ENCODE measurements at regions not wholly inside any gene's neighbourhood (a gene's known extent, or its start where the extent isn't known, plus 50 kb on each side); places are given as distances from the start of the nearest gene placed in this dataset.

- peaks cover 2 to 6% of the 10 kb centered on the region in 2 donors for H3K9me3 ChIP-seq (ENCODE audit: control insufficient read depth in 2 of 2, insufficient read depth in 1 of 2, low read depth in 1 of 2, low read length in 1 of 2)
- no peak overlapping the region for H3K4me3 ChIP-seq (ENCODE audit: low read depth in 1 of 2, low read length in 2 of 2)
- H3K27me3 ChIP-seq (ENCODE audit: control insufficient read depth in 1 of 2, insufficient read depth in 2 of 2, low read length in 2 of 2): no peaks in the 10 kb centered on the region
- no peaks in the 10 kb centered on the region for H3K36me3 ChIP-seq (ENCODE audit: control insufficient read depth in 2 of 2, insufficient read depth in 2 of 2, low read length in 1 of 2)
- no peak overlapping the region for H3K27ac ChIP-seq (ENCODE audit: low read depth in 2 of 2, low read length in 1 of 2)
- H3K4me1 ChIP-seq (ENCODE audit: control insufficient read depth in 2 of 2, insufficient read depth in 2 of 2, low read length in 1 of 2): no peaks in the 10 kb centered on the region
Measured at GRCh38 chr4:154067786-154068185, 278.9 kb upstream of the SFRP2 start.

- Histone ChIP-seq H3K27me3 (ENCODE audit: control insufficient read depth in 1 of 2, insufficient read depth in 2 of 2, low read length in 2 of 2) (no peaks in the 10 kb centered on the region), H3K4me3 (ENCODE audit: low read depth in 1 of 2, low read length in 2 of 2) (no peak overlapping the region), H3K36me3 (ENCODE audit: control insufficient read depth in 2 of 2, insufficient read depth in 2 of 2, low read length in 1 of 2) (no peaks in the 10 kb centered on the region), H3K27ac (ENCODE audit: low read depth in 2 of 2, low read length in 1 of 2) (no peak overlapping the region), H3K4me1 (ENCODE audit: control insufficient read depth in 2 of 2, insufficient read depth in 2 of 2, low read length in 1 of 2) (no peaks in the 10 kb centered on the region), H3K9me3 (ENCODE audit: control insufficient read depth in 2 of 2, insufficient read depth in 1 of 2, low read depth in 1 of 2, low read length in 1 of 2) (peaks cover 2 to 6% of the 10 kb centered on the region in 2 donors)
Measured at GRCh38 chr4:154065368-154065767, 276.5 kb upstream of the SFRP2 start.

GRCh38 chr4:154064244-154064643 is 275.4 kb upstream of the SFRP2 start:
- Histone ChIP-seq H3K36me3 (ENCODE audit: control insufficient read depth in 2 of 2, insufficient read depth in 2 of 2, low read length in 1 of 2) (no peaks in the 10 kb centered on the region), H3K9me3 (ENCODE audit: control insufficient read depth in 2 of 2, insufficient read depth in 1 of 2, low read depth in 1 of 2, low read length in 1 of 2) (peaks cover 2 to 6% of the 10 kb centered on the region in 2 donors), H3K4me3 (ENCODE audit: low read depth in 1 of 2, low read length in 2 of 2) (no peak overlapping the region), H3K27me3 (ENCODE audit: control insufficient read depth in 1 of 2, insufficient read depth in 2 of 2, low read length in 2 of 2) (no peaks in the 10 kb centered on the region), H3K4me1 (ENCODE audit: control insufficient read depth in 2 of 2, insufficient read depth in 2 of 2, low read length in 1 of 2) (no peaks in the 10 kb centered on the region), H3K27ac (ENCODE audit: low read depth in 2 of 2, low read length in 1 of 2) (no peak overlapping the region)
- 29 to 45% methylated on average over 1 of the region's 1 CpG for WGBS, 2 donors

DNA sequence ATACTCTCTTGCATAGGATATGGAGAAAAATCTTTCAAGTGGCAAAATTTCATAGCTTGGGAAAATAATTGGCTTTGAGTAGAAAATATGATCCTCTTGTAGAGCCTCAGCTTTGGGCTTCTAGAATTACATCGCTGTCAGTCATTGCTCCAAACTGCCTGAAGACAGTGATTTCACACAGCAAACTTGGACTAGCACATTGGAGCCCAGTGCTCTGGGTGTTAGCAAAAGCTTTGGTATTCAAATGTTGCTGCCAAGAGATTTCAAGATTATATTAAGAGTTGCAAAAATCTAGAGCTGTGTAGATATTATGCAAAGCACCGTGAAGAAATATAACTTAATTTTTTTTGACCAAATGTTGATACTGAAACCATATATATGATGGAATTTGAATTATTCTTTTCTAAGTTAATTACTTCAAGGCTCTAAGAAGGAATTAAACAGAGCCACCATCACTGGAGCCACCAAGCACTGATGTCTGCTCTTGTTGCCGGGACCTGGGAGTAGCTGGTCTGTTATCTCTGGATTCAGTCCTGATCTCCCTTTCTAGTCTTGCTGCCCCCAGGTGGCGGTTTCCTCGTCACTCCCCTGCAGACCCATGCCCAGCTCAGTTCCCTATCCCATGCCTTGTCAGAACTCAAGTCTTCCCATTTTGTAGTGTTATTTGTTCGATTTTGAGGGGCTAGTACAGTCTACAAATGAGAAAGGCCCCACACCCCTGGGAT is 260.7 kb upstream of the SFRP2 start:
- no peaks in the 10 kb centered on the region for H3K4me1 ChIP-seq (ENCODE audit: control insufficient read depth in 2 of 2, insufficient read depth in 2 of 2, low read length in 1 of 2)

DNA sequence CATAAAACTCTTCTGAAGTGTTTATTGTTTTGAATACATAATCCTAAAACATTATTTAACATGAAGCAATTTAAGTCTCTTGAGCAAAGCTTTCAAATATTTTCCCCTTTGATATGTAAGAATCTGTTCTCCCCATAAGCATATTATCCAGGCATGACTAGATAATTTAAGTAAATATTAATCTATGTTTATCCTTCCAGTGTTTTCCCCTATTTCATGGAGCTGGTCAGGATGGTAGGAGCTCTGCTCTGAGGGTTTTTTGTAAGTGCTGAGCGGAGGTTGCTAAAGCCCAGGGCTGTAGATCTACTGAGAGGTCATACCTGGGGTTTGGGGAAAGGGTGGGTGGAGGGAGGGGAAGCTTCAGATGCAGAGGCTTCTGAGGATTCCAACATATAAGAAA is 258.9 kb upstream of the SFRP2 start:
- Histone ChIP-seq H3K4me3 (ENCODE audit: low read depth in 1 of 2, low read length in 2 of 2) (no peak overlapping the region), H3K27ac (ENCODE audit: low read depth in 2 of 2, low read length in 1 of 2) (no peak overlapping the region), H3K9me3 (ENCODE audit: control insufficient read depth in 2 of 2, insufficient read depth in 1 of 2, low read depth in 1 of 2, low read length in 1 of 2) (no peaks in the 10 kb centered on the region), H3K4me1 (ENCODE audit: control insufficient read depth in 2 of 2, insufficient read depth in 2 of 2, low read length in 1 of 2) (no peaks in the 10 kb centered on the region), H3K36me3 (ENCODE audit: control insufficient read depth in 2 of 2, insufficient read depth in 2 of 2, low read length in 1 of 2) (no peaks in the 10 kb centered on the region), H3K27me3 (ENCODE audit: control insufficient read depth in 1 of 2, insufficient read depth in 2 of 2, low read length in 2 of 2) (no peaks in the 10 kb centered on the region)
- 78 to 96% methylated on average over 1 of the region's 1 CpG for WGBS, 2 donors

More for the DNA sequence above, 260.7 kb upstream of the SFRP2 start:
- Histone ChIP-seq H3K27me3 (ENCODE audit: control insufficient read depth in 1 of 2, insufficient read depth in 2 of 2, low read length in 2 of 2) (no peaks in the 10 kb centered on the region), H3K9me3 (ENCODE audit: control insufficient read depth in 2 of 2, insufficient read depth in 1 of 2, low read depth in 1 of 2, low read length in 1 of 2) (no peaks in the 10 kb centered on the region), H3K27ac (ENCODE audit: low read depth in 2 of 2, low read length in 1 of 2) (no peak overlapping the region), H3K36me3 (ENCODE audit: control insufficient read depth in 2 of 2, insufficient read depth in 2 of 2, low read length in 1 of 2) (no peaks in the 10 kb centered on the region), H3K4me3 (ENCODE audit: low read depth in 1 of 2, low read length in 2 of 2) (no peak overlapping the region)
- 61 to 62% methylated on average over 6 of the region's 6 CpGs for WGBS, 2 donors

DNA sequence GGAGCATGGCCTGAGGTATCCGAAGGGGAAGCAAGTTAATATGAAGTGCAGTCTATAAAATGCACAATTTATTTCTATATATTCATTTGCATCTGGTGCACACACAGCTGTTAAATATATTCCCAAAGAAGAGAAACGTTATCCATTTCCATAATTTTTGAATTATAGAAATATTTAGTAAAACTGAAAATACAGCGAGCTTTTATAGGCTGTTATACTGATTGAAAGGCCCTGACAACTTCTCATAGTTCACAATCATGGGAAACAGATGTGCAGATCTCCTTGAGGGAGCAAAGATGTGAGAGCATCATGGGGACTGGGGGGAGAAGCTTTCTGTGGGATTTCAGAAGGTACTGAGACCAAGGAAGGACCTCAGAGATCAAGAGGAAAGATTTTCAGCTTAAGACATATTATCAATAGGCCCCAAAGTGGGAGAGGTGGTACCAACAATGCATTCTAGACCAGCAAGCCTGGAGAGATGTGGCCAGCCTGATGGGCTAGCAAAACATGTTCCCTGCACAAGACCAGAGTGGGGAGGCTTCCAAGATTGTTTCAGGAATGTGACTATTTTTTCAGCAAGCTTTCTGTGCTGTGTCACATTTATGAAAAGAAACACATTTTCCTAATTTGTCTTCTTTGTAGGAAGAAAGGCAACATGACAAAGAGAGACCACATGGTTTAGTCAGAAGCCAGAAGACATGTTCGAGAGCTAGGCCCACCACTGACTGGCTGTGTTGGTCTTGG is 256.0 kb upstream of the SFRP2 start:
- H3K27me3 ChIP-seq (ENCODE audit: control insufficient read depth in 1 of 2, insufficient read depth in 2 of 2, low read length in 2 of 2): no peaks in the 10 kb centered on the region
- H3K9me3 ChIP-seq (ENCODE audit: control insufficient read depth in 2 of 2, insufficient read depth in 1 of 2, low read depth in 1 of 2, low read length in 1 of 2): no peaks in the 10 kb centered on the region
- 71 to 72% methylated on average over 4 of the region's 4 CpGs for WGBS, 2 donors
- H3K4me3 ChIP-seq (ENCODE audit: low read depth in 1 of 2, low read length in 2 of 2): no peak overlapping the region
- no peak overlapping the region for H3K27ac ChIP-seq (ENCODE audit: low read depth in 2 of 2, low read length in 1 of 2)
- H3K4me1 ChIP-seq (ENCODE audit: control insufficient read depth in 2 of 2, insufficient read depth in 2 of 2, low read length in 1 of 2): no peaks in the 10 kb centered on the region
- no peaks in the 10 kb centered on the region for H3K36me3 ChIP-seq (ENCODE audit: control insufficient read depth in 2 of 2, insufficient read depth in 2 of 2, low read length in 1 of 2)

- Histone ChIP-seq H3K27me3 (ENCODE audit: control insufficient read depth in 1 of 2, insufficient read depth in 2 of 2, low read length in 2 of 2) (no peaks in the 10 kb centered on the region), H3K9me3 (ENCODE audit: control insufficient read depth in 2 of 2, insufficient read depth in 1 of 2, low read depth in 1 of 2, low read length in 1 of 2) (no peaks in the 10 kb centered on the region), H3K27ac (ENCODE audit: low read depth in 2 of 2, low read length in 1 of 2) (no peak overlapping the region), H3K4me1 (ENCODE audit: control insufficient read depth in 2 of 2, insufficient read depth in 2 of 2, low read length in 1 of 2) (no peaks in the 10 kb centered on the region), H3K4me3 (ENCODE audit: low read depth in 1 of 2, low read length in 2 of 2) (no peak overlapping the region), H3K36me3 (ENCODE audit: control insufficient read depth in 2 of 2, insufficient read depth in 2 of 2, low read length in 1 of 2) (no peaks in the 10 kb centered on the region)
- WGBS, 2 donors: 69 to 71% methylated on average over 4 of the region's 4 CpGs
Measured at GRCh38 chr4:154044108-154044531, 255.2 kb upstream of the SFRP2 start.

- Histone ChIP-seq H3K27ac (ENCODE audit: low read depth in 2 of 2, low read length in 1 of 2) (no peak overlapping the region), H3K4me1 (ENCODE audit: control insufficient read depth in 2 of 2, insufficient read depth in 2 of 2, low read length in 1 of 2) (no peaks in the 10 kb centered on the region), H3K27me3 (ENCODE audit: control insufficient read depth in 1 of 2, insufficient read depth in 2 of 2, low read length in 2 of 2) (no peaks in the 10 kb centered on the region), H3K36me3 (ENCODE audit: control insufficient read depth in 2 of 2, insufficient read depth in 2 of 2, low read length in 1 of 2) (no peaks in the 10 kb centered on the region), H3K9me3 (ENCODE audit: control insufficient read depth in 2 of 2, insufficient read depth in 1 of 2, low read depth in 1 of 2, low read length in 1 of 2) (no peaks in the 10 kb centered on the region), H3K4me3 (ENCODE audit: low read depth in 1 of 2, low read length in 2 of 2) (no peak overlapping the region)
- 82 to 87% methylated on average over 5 of the region's 5 CpGs for WGBS, 2 donors
Measured at GRCh38 chr4:154041640-154042039, 252.8 kb upstream of the SFRP2 start.

DNA sequence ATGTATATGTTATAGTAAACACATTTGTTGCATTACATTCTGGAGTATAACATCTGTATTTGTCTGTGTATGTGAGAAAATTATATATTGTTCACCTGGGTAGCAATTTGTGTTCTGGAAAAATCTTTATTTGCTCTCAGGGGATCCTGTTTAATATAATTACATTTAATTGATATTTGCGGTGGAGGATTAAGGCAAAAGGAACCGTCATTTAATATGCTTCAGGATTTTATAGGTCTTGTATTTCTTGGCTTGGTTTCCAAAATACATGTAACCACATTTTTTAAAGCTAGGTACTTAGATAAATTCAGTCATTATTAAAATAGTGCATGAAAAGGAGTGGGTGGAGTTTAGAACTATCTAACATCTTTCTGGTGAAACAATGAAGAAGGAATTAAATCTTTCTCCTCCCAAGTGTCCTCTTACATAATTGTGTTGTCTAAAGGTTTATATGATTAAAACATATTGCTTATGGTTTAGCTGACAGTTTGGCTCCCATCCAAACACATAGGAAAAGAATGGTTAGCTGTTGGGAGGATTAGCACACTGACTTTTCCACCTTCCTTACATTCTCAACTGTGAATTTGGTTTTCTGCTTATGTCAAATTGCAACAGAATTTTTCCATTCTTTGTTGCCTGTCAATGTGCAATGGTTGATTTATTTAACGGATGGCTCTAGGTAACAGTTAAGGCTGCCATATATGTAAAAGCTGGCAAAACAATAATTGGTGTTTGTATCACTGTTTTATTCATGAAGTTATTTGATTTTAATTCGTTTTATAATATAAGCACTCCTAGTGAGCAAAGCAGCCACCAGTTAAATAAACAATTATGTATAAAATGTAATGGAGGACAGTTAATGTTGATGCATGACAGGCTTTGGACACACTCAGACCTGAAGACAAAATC is 250.8 kb upstream of the SFRP2 start:
- H3K4me3 ChIP-seq (ENCODE audit: low read depth in 1 of 2, low read length in 2 of 2): no peak overlapping the region
- no peaks in the 10 kb centered on the region for H3K4me1 ChIP-seq (ENCODE audit: control insufficient read depth in 2 of 2, insufficient read depth in 2 of 2, low read length in 1 of 2)
- no peaks in the 10 kb centered on the region for H3K27me3 ChIP-seq (ENCODE audit: control insufficient read depth in 1 of 2, insufficient read depth in 2 of 2, low read length in 2 of 2)
- WGBS, 2 donors: 47 to 65% methylated on average over 4 of the region's 4 CpGs
- no peaks in the 10 kb centered on the region for H3K36me3 ChIP-seq (ENCODE audit: control insufficient read depth in 2 of 2, insufficient read depth in 2 of 2, low read length in 1 of 2)
- H3K9me3 ChIP-seq (ENCODE audit: control insufficient read depth in 2 of 2, insufficient read depth in 1 of 2, low read depth in 1 of 2, low read length in 1 of 2): no peaks in the 10 kb centered on the region
- H3K27ac ChIP-seq (ENCODE audit: low read depth in 2 of 2, low read length in 1 of 2): no peak overlapping the region
